Esophagus muscularis mucosa (tissue), 4 donors: ENCODE measurements at regions not wholly inside any gene's neighbourhood (a gene's known extent, or its start where the extent isn't known, plus 50 kb on each side); places are given as distances from the start of the nearest gene placed in this dataset.

Experiments
- DNase-seq: peaks from one replicate; pipeline ENCODE4 v3.0.0-alpha.2; 2017; ENCODE audit errors: extremely low spot score
- H3K27ac ChIP-seq, 4 donors: fragments of 200-600 bp; sonication (generic); replicated peaks in 1 of 4; 1 replicate in 3 of 4; 2 replicates in 1 of 4; pipeline ENCODE4 v1.5.1; 2016 to 2019; ENCODE audit warnings: mild to moderate bottlenecking in 1 of 4
- H3K27me3 ChIP-seq, 4 donors: fragments of 200-600 bp; sonication (generic); one replicate each; pipeline versions ENCODE4 v1.5.1 to v1.6.0; 2016 to 2019
- H3K36me3 ChIP-seq, 4 donors: fragments of 200-600 bp; sonication (generic); one replicate each; pipeline ENCODE4 v1.5.1; 2016 to 2019
- H3K4me1 ChIP-seq, 4 donors: fragments of 200-600 bp; sonication (generic); one replicate each; pipeline ENCODE4 v1.5.1; 2016 to 2019
- H3K4me3 ChIP-seq, 4 donors: fragments of 200-600 bp; sonication (generic); 1 replicate in 2 of 4; 2 replicates in 2 of 4; pipeline ENCODE4 v1.5.1; 2016 to 2019; ENCODE audit warnings: mild to moderate bottlenecking in 4 of 4, moderate library complexity in 1 of 4
- H3K9me3 ChIP-seq, 4 donors: fragments of 200-600 bp; sonication (generic); 1 replicate in 3 of 4; 2 replicates in 1 of 4; pipeline ENCODE4 v1.5.1; 2016 to 2019
- CTCF ChIP-seq, 3 experiments: fragments of 200-600 bp in 2 of 3; fragments of 450-650 bp in 1 of 3; sonication (generic) in 2 of 3; IDR thresholded peaks; one replicate each; pipeline ENCODE4 v1.5.1; 2017 to 2019; ENCODE audit warnings: antibody characterized with exemption in 3 of 3, mild to moderate bottlenecking in 2 of 3, moderate library complexity in 1 of 3
- EP300 ChIP-seq: sonication (generic); formaldehyde crosslinking; IDR thresholded peaks from one replicate; pipeline ENCODE4 v1.6.1; 2017; ENCODE audit warnings: antibody characterized with exemption
- POLR2A ChIP-seq: fragments of 450-650 bp; IDR thresholded peaks from one replicate; pipeline ENCODE4 v1.6.1; 2017; ENCODE audit warnings: antibody characterized with exemption, moderate library complexity, mild to moderate bottlenecking, low read depth
- POLR2AphosphoS5 ChIP-seq, 2 donors: sonication (generic); formaldehyde crosslinking; IDR thresholded peaks; one replicate each; pipeline ENCODE4 v1.6.1; 2017; ENCODE audit warnings: antibody characterized with exemption in 2 of 2
- WGBS: methylation state at CpG from one replicate; pipeline ENCODE4 v1.1.5; 2018; 5-methylcytosine and 5-hydroxymethylcytosine counted together
- intact Hi-C: fragments of 100-400 bp; cut with DNase I; formaldehyde crosslinking; loops from one replicate; pipeline ENCODE4 v1.15.1; 2023

DNA sequence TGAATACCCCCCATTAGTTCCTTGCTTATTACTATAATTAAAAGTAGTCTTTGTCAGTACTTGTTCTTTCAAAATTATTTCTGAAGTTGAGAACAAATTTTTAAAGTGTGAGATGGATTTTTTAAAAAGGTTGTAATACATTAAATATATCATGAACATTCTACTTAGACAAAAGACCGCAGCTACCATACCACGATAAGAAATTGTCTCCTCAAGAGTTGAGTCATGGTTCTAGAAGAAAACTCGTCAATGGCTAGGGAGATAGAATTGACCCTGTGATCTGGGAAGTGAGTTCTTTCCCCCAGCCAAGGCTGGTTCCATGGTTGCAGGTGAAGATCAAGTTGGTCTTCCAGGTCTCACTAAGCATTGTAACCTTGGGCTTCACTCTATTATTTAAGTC lies 67.8 kb upstream of the ACYP2 start:
- Histone ChIP-seq H3K27me3 (no peaks in the 10 kb centered on the region), H3K36me3 (peaks cover 0 to 22% (median 13%) of the 10 kb centered on the region in 4 donors), H3K9me3 (peaks cover 0 to 6% (median 0%) of the 10 kb centered on the region in 4 donors), H3K4me1 (peaks cover 9 to 16% (median 12%) of the 10 kb centered on the region in 4 donors), H3K4me3 (no peak overlapping the region), H3K27ac (no peak overlapping the region)
- 95% methylated on average over 3 of the region's 3 CpGs for WGBS
- intact Hi-C loops: no loop called here
- DNase-seq: no peak
- no peak for TF ChIP-seq POLR2A
- TF ChIP-seq CTCF (IDR thresholded peaks at IDR 0.05): no peak

GRCh38 chr2:54047091-54047490 lies 68.3 kb upstream of the ACYP2 start:
- 84% methylated on average over 4 of the region's 4 CpGs for WGBS

DNA sequence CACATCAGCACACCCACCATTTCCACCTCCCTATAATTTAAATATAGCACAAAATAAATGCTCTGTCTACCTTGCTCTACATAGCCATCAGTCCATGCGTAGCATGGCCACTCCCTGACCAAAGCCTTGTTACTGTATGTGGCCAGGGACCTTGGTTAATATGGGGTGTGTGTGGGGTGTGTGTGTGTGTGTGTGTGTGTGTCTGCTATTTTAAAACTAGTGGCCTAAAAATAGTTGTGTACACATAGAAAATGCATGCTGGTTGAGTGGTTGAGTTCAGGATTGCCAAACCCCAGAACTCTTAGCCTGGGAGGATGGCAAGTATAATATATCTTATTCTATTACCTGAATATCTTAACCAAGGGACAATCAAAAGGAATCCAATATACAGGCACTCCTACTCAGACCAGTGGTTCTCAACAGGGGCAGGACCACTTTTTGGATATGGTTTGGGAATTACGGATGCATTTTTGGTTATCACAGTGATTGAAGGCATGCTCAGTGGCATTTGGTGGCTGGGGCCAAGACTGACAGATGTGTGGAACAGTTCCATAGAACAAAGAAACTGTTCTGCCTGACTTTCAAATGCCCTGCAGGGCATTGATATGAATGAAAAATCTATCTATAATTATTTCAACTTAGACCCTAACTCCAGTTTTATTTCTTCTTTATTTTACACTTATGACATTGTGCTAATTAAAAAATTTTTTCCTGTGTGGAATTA lies 72.3 kb upstream of the PSME4 start:
- peaks cover 0 to 6% (median 0%) of the 10 kb centered on the region in 4 donors for H3K9me3 ChIP-seq
- no peaks in the 10 kb centered on the region for H3K27me3 ChIP-seq
- no peak for TF ChIP-seq POLR2A
- no peak for TF ChIP-seq CTCF (IDR thresholded peaks at IDR 0.05)
- TF ChIP-seq EP300: no peak
- TF ChIP-seq POLR2AphosphoS5 (IDR thresholded peaks at IDR 0.05): no peak
- no peak overlapping the region for H3K4me3 ChIP-seq
- peak overlapping the region in 1 of 4 donors; percentile 1 for H3K27ac ChIP-seq
- intact Hi-C loops: no loop called here
- peaks cover 0 to 4% (median 0%) of the 10 kb centered on the region in 4 donors for H3K36me3 ChIP-seq
- peaks cover 12 to 20% (median 15%) of the 10 kb centered on the region in 4 donors for H3K4me1 ChIP-seq
- WGBS: 77% methylated on average over 2 of the region's 2 CpGs
- DNase-seq: no peak

More at GRCh38 chr2:54047091-54047490, 68.3 kb upstream of the ACYP2 start:
- Histone ChIP-seq H3K9me3 (peaks cover 0 to 6% (median 0%) of the 10 kb centered on the region in 4 donors), H3K27me3 (no peaks in the 10 kb centered on the region), H3K4me1 (peaks cover 9 to 19% (median 15%) of the 10 kb centered on the region in 4 donors), H3K4me3 (no peak overlapping the region), H3K36me3 (peaks cover 0 to 17% (median 12%) of the 10 kb centered on the region in 4 donors), H3K27ac (no peak overlapping the region)
- TF ChIP-seq POLR2A (no peak), EP300 (no peak), CTCF (IDR thresholded peaks at IDR 0.05) (no peak), POLR2AphosphoS5 (IDR thresholded peaks at IDR 0.05) (no peak)
- DNase-seq: no peak
- intact Hi-C loops: no loop called here

DNA sequence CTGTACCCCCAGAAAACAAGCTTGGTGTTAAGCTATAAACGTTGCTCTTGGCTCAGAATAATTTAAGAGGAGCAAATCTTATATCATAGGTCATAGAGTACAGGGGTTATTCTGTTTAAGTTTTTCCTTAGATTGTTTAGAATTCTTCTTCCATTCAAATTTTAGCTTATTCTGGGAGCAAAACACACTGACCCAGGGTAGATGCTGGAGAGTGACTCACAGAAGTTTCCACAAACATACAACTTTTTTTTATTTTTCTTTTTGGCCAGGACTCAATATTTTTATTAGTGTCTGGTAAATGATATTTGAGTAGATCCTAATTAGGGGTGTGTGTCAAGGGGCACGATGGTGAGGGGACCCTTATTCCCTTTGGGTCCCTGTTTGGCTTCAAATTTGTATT lies 71.5 kb upstream of the PSME4 start:
- intact Hi-C loops: no loop called here
- Histone ChIP-seq H3K27me3 (no peaks in the 10 kb centered on the region), H3K36me3 (peaks cover 0 to 4% (median 0%) of the 10 kb centered on the region in 4 donors), H3K27ac (peak overlapping the region in 1 of 4 donors; percentile 1), H3K4me3 (no peak overlapping the region), H3K9me3 (peaks cover 0 to 6% (median 0%) of the 10 kb centered on the region in 4 donors), H3K4me1 (peaks cover 12 to 20% (median 15%) of the 10 kb centered on the region in 4 donors)
- 37% methylated on average over 2 of the region's 2 CpGs for WGBS
- TF ChIP-seq EP300 (no peak), POLR2AphosphoS5 (IDR thresholded peaks at IDR 0.05) (no peak)
- no peak for DNase-seq

DNA sequence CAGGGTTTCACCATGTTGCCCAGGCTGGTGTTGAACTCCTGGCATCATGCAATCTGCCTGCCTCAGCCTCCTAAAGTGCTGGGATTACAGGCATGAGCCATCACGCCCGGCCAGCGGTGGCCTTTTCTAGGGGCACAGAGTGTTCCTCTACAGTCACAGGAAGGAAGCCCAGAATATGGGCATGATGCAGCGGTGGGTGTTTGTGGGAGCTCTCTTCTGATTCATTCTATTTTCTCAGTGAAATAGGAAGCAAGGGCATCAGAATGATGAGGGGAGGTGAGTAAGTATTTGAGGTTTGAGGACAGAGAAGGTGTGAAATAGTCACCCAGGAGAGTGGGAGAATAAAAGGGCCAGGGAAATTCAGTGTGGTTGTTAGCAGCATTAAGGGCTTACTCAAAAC lies 70.3 kb upstream of the PSME4 start:
- peaks cover 12 to 20% (median 15%) of the 10 kb centered on the region in 4 donors for H3K4me1 ChIP-seq
- H3K27me3 ChIP-seq: no peaks in the 10 kb centered on the region
- H3K9me3 ChIP-seq: peaks cover 0 to 6% (median 0%) of the 10 kb centered on the region in 4 donors
- WGBS: 99% methylated on average over 4 of the region's 4 CpGs
- peaks cover 0 to 4% (median 0%) of the 10 kb centered on the region in 4 donors for H3K36me3 ChIP-seq
- no peak for DNase-seq
- H3K27ac ChIP-seq: no peak overlapping the region
- TF ChIP-seq EP300: no peak
- TF ChIP-seq POLR2A: no peak
- no peak for TF ChIP-seq POLR2AphosphoS5 (IDR thresholded peaks at IDR 0.05)
- TF ChIP-seq CTCF (IDR thresholded peaks at IDR 0.05): no peak
- no peak overlapping the region for H3K4me3 ChIP-seq
- intact Hi-C loops: no loop called here
